PC-9 (cell line): ENCODE measurements at regions not wholly inside any gene's neighbourhood (a gene's known extent, or its start where the extent isn't known, plus 50 kb on each side); places are given as distances from the start of the nearest gene placed in this dataset.

ENCODE experiments used
- BruUV-seq: library from RNA; stranded (reverse); fragments of 400-500 nt; replicated peaks from 2 replicates; lab custom pipeline; 2021; lab: Mats Ljungman, UMichigan
- CTCF ChIA-PET: fragments of 300-600 bp; sonication (Branson Sonifier 250); formaldehyde crosslinking; loops from one replicate; lab custom pipeline; 2022; ENCODE audit warnings: antibody characterized with exemption; lab: Charles Lee
- POLR2A ChIA-PET: fragments of 300-600 bp; sonication (Branson Sonifier 250); formaldehyde crosslinking; loops from one replicate; lab custom pipeline; 2022; ENCODE audit warnings: antibody characterized with exemption; ENCODE audit not compliant: unreplicated experiment; lab: Charles Lee
- DNase-seq, 2 experiments: peaks; one replicate each; pipeline versions ENCODE4 v3.0.0 to v3.0.0-alpha.2; 2015 to 2022; ENCODE audit warnings: mixed read lengths in 1 of 2
- H2AFZ ChIP-seq: fragments of 200-600 bp; sonication (generic); 2 replicates; pipeline ENCODE4 v1.8.1; 2017; ENCODE audit warnings: antibody characterized with exemption
- H3F3A ChIP-seq: fragments of 200-600 bp; sonication (generic); 2 replicates; pipeline ENCODE4 v1.8.1; 2017; ENCODE audit warnings: antibody characterized with exemption, mild to moderate bottlenecking, low read depth; ENCODE audit not compliant: insufficient read depth
- H3K27ac ChIP-seq: fragments of 200-600 bp; sonication (generic); 2 replicates; pipeline ENCODE4 v1.6.1; 2016; ENCODE audit warnings: mixed run types
- H3K27me3 ChIP-seq: fragments of 200-600 bp; sonication (generic); 2 replicates; pipeline ENCODE4 v1.6.1; 2016; ENCODE audit warnings: low read depth, mixed run types; ENCODE audit not compliant: insufficient read depth
- H3K36me3 ChIP-seq: fragments of 200-600 bp; sonication (generic); 2 replicates; pipeline ENCODE4 v1.6.1; 2016; ENCODE audit warnings: low read depth, mixed run types
- H3K4me1 ChIP-seq: fragments of 200-600 bp; sonication (generic); replicated peaks from 2 replicates; pipeline ENCODE4 v1.6.1; 2016; ENCODE audit warnings: mixed run types; ENCODE audit not compliant: insufficient read depth
- H3K4me2 ChIP-seq: fragments of 200-600 bp; sonication (generic); 2 replicates; pipeline ENCODE4 v1.6.1; 2017; ENCODE audit warnings: mixed run types
- H3K4me3 ChIP-seq: fragments of 200-600 bp; sonication (generic); 2 replicates; pipeline ENCODE4 v1.6.1; 2016; ENCODE audit warnings: mixed run types
- H3K79me2 ChIP-seq: fragments of 200-600 bp; sonication (generic); 2 replicates; pipeline ENCODE4 v1.6.1; 2017; ENCODE audit warnings: low read depth, mixed run types
- H3K9me2 ChIP-seq: fragments of 200-600 bp; sonication (generic); 2 replicates; pipeline ENCODE4 v1.8.1; 2017; ENCODE audit warnings: mild to moderate bottlenecking; ENCODE audit not compliant: insufficient read depth
- H3K9me3 ChIP-seq: fragments of 200-600 bp; sonication (generic); 2 replicates; pipeline ENCODE4 v1.8.1; 2016; ENCODE audit warnings: low read depth; ENCODE audit not compliant: insufficient read depth
- H4K20me1 ChIP-seq: fragments of 200-600 bp; sonication (generic); 2 replicates; pipeline ENCODE4 v1.8.1; 2017; ENCODE audit not compliant: insufficient read depth
- CTCF ChIP-seq: fragments of 200-600 bp; sonication (generic); conservative IDR thresholded peaks from 2 replicates; pipeline ENCODE4 v1.6.1; 2017; ENCODE audit warnings: mixed run types, antibody characterized with exemption, mild to moderate bottlenecking, moderate library complexity
- EZH2 ChIP-seq: fragments of 200-600 bp; sonication (generic); IDR thresholded peaks from 2 replicates; pipeline ENCODE4 v1.8.0; 2017; ENCODE audit warnings: antibody characterized with exemption, low read depth
- intact Hi-C: fragments of 100-400 bp; cut with micrococcal nuclease; formaldehyde crosslinking; loops from one replicate; pipeline ENCODE4 v1.10.0; 2022; ENCODE audit not compliant: unreplicated experiment

GRCh38 chr6:112795316-112795715, 448.2 kb downstream of the RFPL4B start:
- intact Hi-C loops, result no loop called here
- Histone ChIP-seq H3K27me3 (no peaks in the 10 kb centered on the region), H3K36me3 (no peaks in the 10 kb centered on the region), H3F3A (no peaks in the 10 kb centered on the region), H3K9me3 (peaks cover 6% of the 10 kb centered on the region; the same call in 1 of the 2 replicates), H4K20me1 (no peaks in the 10 kb centered on the region), H2AFZ (0 out of 2 replicates have a peak overlapping the region, but pooled peaks have one; percentile 6), H3K79me2 (no peaks in the 10 kb centered on the region), H3K9me2 (no peaks in the 10 kb centered on the region; the same call in 1 of the 2 replicates), H3K4me1 (no peaks in the 10 kb centered on the region), H3K4me2 (no peak overlapping the region), H3K27ac (no peak overlapping the region), H3K4me3 (no peak overlapping the region)
- BruUV-seq, result no TSS peak
- ChIA-PET POLR2A (no interaction called here), CTCF (no interaction called here)
- no peak for TF ChIP-seq CTCF
- no peak for TF ChIP-seq EZH2
- DNase-seq, result no peak

GRCh38 chr6:112796712-112797111, 449.6 kb downstream of the RFPL4B start:
- Histone ChIP-seq H3K9me2 (no peaks in the 10 kb centered on the region; the same call in 1 of the 2 replicates), H4K20me1 (no peaks in the 10 kb centered on the region), H3K9me3 (peaks cover 6% of the 10 kb centered on the region; the same call in 1 of the 2 replicates), H3K36me3 (no peaks in the 10 kb centered on the region), H3F3A (no peaks in the 10 kb centered on the region), H3K27me3 (no peaks in the 10 kb centered on the region), H3K4me1 (no peaks in the 10 kb centered on the region), H3K4me2 (no peak overlapping the region), H3K4me3 (no peak overlapping the region), H2AFZ (no peak overlapping the region), H3K79me2 (no peaks in the 10 kb centered on the region), H3K27ac (no peak overlapping the region)
- ChIA-PET POLR2A (no interaction called here), CTCF (no interaction called here)
- BruUV-seq, result no TSS peak
- intact Hi-C loops, result no loop called here
- TF ChIP-seq EZH2 (no peak), CTCF (no peak)
- no peak for DNase-seq

GRCh38 chr6:112799889-112800288, 452.8 kb downstream of the RFPL4B start:
- H3K4me1 ChIP-seq, result peaks cover 8% of the 10 kb centered on the region; the same call in 1 of the 2 replicates
- H3F3A ChIP-seq, result no peaks in the 10 kb centered on the region
- intact Hi-C loops, result no loop called here
- no peak overlapping the region for H3K4me2 ChIP-seq
- peaks cover 5% of the 10 kb centered on the region; the same call in 1 of the 2 replicates for H3K9me2 ChIP-seq
- H3K36me3 ChIP-seq, result no peaks in the 10 kb centered on the region
- no peak overlapping the region for H3K27ac ChIP-seq
- ChIA-PET POLR2A (no interaction called here), CTCF (no interaction called here)
- H4K20me1 ChIP-seq, result no peaks in the 10 kb centered on the region
- H2AFZ ChIP-seq, result no peak overlapping the region
- TF ChIP-seq EZH2 (no peak), CTCF (no peak)
- peak in 1 of 2 experiments; percentile 27 for DNase-seq
- H3K9me3 ChIP-seq, result no peaks in the 10 kb centered on the region
- no peak overlapping the region for H3K4me3 ChIP-seq
- no peaks in the 10 kb centered on the region for H3K79me2 ChIP-seq
- H3K27me3 ChIP-seq, result no peaks in the 10 kb centered on the region
- no TSS peak for BruUV-seq
